Uterus (tissue), 2 donors: ENCODE measurements at regions not wholly inside any gene's neighbourhood (a gene's known extent, or its start where the extent isn't known, plus 50 kb on each side); places are given as distances from the start of the nearest gene placed in this dataset.

Source experiments
- POLR2A ChIP-seq, 2 donors: fragments of 450-650 bp; IDR thresholded peaks; one replicate each; pipeline ENCODE4 v1.6.1; 2016; ENCODE audit warnings: antibody characterized with exemption in 2 of 2, mild to moderate bottlenecking in 1 of 2, moderate library complexity in 1 of 2
- TF ChIP-seq, protein P1 (sequence below), 4 experiments: fragments of 200-600 bp in 2 of 4; fragments of 450-650 bp in 2 of 4; sonication (generic) in 2 of 4; IDR thresholded peaks; one replicate each; pipeline ENCODE4 v1.5.1; 2016 to 2019; ENCODE audit warnings: antibody characterized with exemption in 4 of 4, mild to moderate bottlenecking in 2 of 4, moderate library complexity in 1 of 4

DNA sequence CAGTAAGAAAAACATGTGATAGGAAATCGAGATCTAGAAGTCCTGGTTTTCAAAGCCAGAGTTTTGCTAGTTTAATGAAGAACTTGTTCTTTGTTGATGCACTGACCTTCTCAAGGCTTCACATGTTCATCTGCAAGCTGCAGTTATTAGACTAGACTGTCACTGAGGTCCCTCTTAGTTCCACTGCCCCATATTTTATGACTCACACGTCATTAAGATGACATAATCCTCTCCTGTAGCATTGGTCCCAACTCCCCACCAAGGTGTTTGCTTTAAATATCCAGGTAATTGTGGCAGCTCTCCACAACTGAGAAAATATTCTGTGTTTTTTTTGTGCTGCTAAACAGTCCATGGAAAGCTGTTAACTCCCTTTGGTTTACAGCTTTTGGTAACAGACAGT, 149.7 kb downstream of the MREG start:
- TF ChIP-seq, protein P1, sequence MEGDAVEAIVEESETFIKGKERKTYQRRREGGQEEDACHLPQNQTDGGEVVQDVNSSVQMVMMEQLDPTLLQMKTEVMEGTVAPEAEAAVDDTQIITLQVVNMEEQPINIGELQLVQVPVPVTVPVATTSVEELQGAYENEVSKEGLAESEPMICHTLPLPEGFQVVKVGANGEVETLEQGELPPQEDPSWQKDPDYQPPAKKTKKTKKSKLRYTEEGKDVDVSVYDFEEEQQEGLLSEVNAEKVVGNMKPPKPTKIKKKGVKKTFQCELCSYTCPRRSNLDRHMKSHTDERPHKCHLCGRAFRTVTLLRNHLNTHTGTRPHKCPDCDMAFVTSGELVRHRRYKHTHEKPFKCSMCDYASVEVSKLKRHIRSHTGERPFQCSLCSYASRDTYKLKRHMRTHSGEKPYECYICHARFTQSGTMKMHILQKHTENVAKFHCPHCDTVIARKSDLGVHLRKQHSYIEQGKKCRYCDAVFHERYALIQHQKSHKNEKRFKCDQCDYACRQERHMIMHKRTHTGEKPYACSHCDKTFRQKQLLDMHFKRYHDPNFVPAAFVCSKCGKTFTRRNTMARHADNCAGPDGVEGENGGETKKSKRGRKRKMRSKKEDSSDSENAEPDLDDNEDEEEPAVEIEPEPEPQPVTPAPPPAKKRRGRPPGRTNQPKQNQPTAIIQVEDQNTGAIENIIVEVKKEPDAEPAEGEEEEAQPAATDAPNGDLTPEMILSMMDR (IDR thresholded peaks at IDR 0.05): no peak
- no peak for TF ChIP-seq POLR2A (IDR thresholded peaks at IDR 0.05)
